Common myeloid progenitor, CD34-positive (primary cell): ENCODE measurements at regions not wholly inside any gene's neighbourhood (a gene's known extent, or its start where the extent isn't known, plus 50 kb on each side); places are given as distances from the start of the nearest gene placed in this dataset.

Experiments used
- CTCF ChIA-PET: fragments of 350-600 bp; sonication (Branson Sonifier 250); formaldehyde crosslinking; loops from one replicate; lab custom pipeline; 2021; ENCODE audit warnings: antibody characterized with exemption; lab: Charles Lee
- POLR2A ChIA-PET: fragments of 350-600 bp; sonication (Branson Sonifier 250); formaldehyde crosslinking; loops from one replicate; lab custom pipeline; 2021; ENCODE audit warnings: antibody characterized with exemption; lab: Charles Lee
- DNase-seq, 3 donors: peaks; one replicate each; pipeline versions ENCODE4 v3.0.0 to v3.0.0-alpha.2; 2013
- H3K27ac ChIP-seq, 2 experiments: 1 replicate in 1 of 2; 2 replicates in 1 of 2; pipeline ENCODE4 v1.7.0; 2013; ENCODE audit warnings: inconsistent platforms in 2 of 2, low read length in 2 of 2, mild to moderate bottlenecking in 2 of 2, low read depth in 1 of 2, moderate library complexity in 1 of 2; ENCODE audit not compliant: severe bottlenecking in 2 of 2, insufficient read depth in 1 of 2, poor library complexity in 1 of 2
- H3K27me3 ChIP-seq, 5 experiments: replicated peaks in 2 of 5; 1 replicate in 3 of 5; 2 replicates in 2 of 5; pipeline versions ENCODE4 v1.6.1 to v1.7.0; 2013; ENCODE audit warnings: low read length in 4 of 5, mild to moderate bottlenecking in 2 of 5, moderate library complexity in 2 of 5, inconsistent platforms in 1 of 5; ENCODE audit not compliant: insufficient read depth in 5 of 5, control insufficient read depth in 4 of 5
- H3K36me3 ChIP-seq, 4 experiments: 1 replicate in 2 of 4; 2 replicates in 2 of 4; pipeline versions ENCODE4 v1.6.1 to v1.7.0; 2013; ENCODE audit warnings: low read length in 3 of 4, control low read depth in 1 of 4, mild to moderate bottlenecking in 1 of 4; ENCODE audit not compliant: control insufficient read depth in 4 of 4, insufficient read depth in 4 of 4
- H3K4me1 ChIP-seq, 4 experiments: 1 replicate in 3 of 4; 2 replicates in 1 of 4; pipeline versions ENCODE4 v1.6.1 to v1.7.1; 2013; ENCODE audit warnings: low read length in 3 of 4, mild to moderate bottlenecking in 3 of 4, control low read depth in 1 of 4, inconsistent platforms in 1 of 4, moderate library complexity in 1 of 4; ENCODE audit not compliant: control insufficient read depth in 4 of 4, insufficient read depth in 4 of 4; ENCODE audit errors: control extremely low read depth in 1 of 4
- H3K4me3 ChIP-seq, 7 experiments: 1 replicate in 4 of 7; 2 replicates in 3 of 7; pipeline versions ENCODE4 v1.5.1 to v1.7.0; 2013; ENCODE audit warnings: mild to moderate bottlenecking in 7 of 7, low read length in 6 of 7, moderate library complexity in 6 of 7, inconsistent platforms in 2 of 7, low read depth in 2 of 7, control low read depth in 1 of 7; ENCODE audit not compliant: insufficient read depth in 4 of 7, control insufficient read depth in 1 of 7; ENCODE audit errors: extremely low read depth in 1 of 7
- H3K9me3 ChIP-seq, 5 experiments: 1 replicate in 4 of 5; 2 replicates in 1 of 5; pipeline versions ENCODE4 v1.6.1 to v1.7.1; 2013; ENCODE audit warnings: low read length in 4 of 5, mild to moderate bottlenecking in 2 of 5, inconsistent platforms in 1 of 5, low read depth in 1 of 5, moderate library complexity in 1 of 5; ENCODE audit not compliant: control insufficient read depth in 4 of 5, insufficient read depth in 2 of 5; ENCODE audit errors: control extremely low read depth in 1 of 5
- WGBS: methylation state at CpG from one replicate; pipeline ENCODE4 v1.1.5; 2013; ENCODE audit not compliant: insufficient coverage; 5-methylcytosine and 5-hydroxymethylcytosine counted together

- no peak overlapping the region for H3K27ac ChIP-seq
- WGBS, result 63% methylated on average over 12 of the region's 12 CpGs
- peaks cover 6 to 29% (median 17%) of the 10 kb centered on the region in 5 experiments for H3K27me3 ChIP-seq
- no peaks in the 10 kb centered on the region for H3K36me3 ChIP-seq
- CTCF ChIA-PET, result no interaction called here
- POLR2A ChIA-PET, result no interaction called here
- DNase-seq, result peak in 1 of 3 donors; percentile 11
- no peaks in the 10 kb centered on the region for H3K9me3 ChIP-seq
- H3K4me1 ChIP-seq, result peaks cover 0 to 6% (median 1%) of the 10 kb centered on the region in 4 experiments
- H3K4me3 ChIP-seq, result no peak overlapping the region
Measured at GRCh38 chr15:100759698-100760356, 119.8 kb upstream of the ALDH1A3 start.

GRCh38 chr15:100760357-100760903, 119.2 kb upstream of the ALDH1A3 start:
- POLR2A ChIA-PET, result no interaction called here
- WGBS, result 94% methylated on average over 3 of the region's 6 CpGs
- Histone ChIP-seq H3K4me3 (no peak overlapping the region), H3K27ac (no peak overlapping the region), H3K9me3 (no peaks in the 10 kb centered on the region), H3K36me3 (no peaks in the 10 kb centered on the region), H3K4me1 (peaks cover 0 to 11% (median 4%) of the 10 kb centered on the region in 4 experiments), H3K27me3 (peaks cover 6 to 29% (median 16%) of the 10 kb centered on the region in 5 experiments)
- no peak for DNase-seq
- CTCF ChIA-PET, result interaction anchor here (0.6 kb wide), 1 partner anchor 83 kb away, joined by 3 read pairs; no protein-coding TSS in a partner anchor

- H3K36me3 ChIP-seq, result no peaks in the 10 kb centered on the region
- 86% methylated on average over 9 of the region's 13 CpGs for WGBS
- no peaks in the 10 kb centered on the region for H3K9me3 ChIP-seq
- H3K27ac ChIP-seq, result no peak overlapping the region
- POLR2A ChIA-PET, result no interaction called here
- H3K27me3 ChIP-seq, result peaks cover 6 to 31% (median 18%) of the 10 kb centered on the region in 5 experiments
- peaks cover 0 to 14% (median 4%) of the 10 kb centered on the region in 4 experiments for H3K4me1 ChIP-seq
- no peak for DNase-seq
- no peak overlapping the region for H3K4me3 ChIP-seq
- CTCF ChIA-PET, result interaction anchor here (0.6 kb wide), 1 partner anchor 82 kb away, joined by 3 read pairs; no protein-coding TSS in a partner anchor
Measured at GRCh38 chr15:100761290-100761935, 118.2 kb upstream of the ALDH1A3 start.

- DNase-seq, result no peak
- CTCF ChIA-PET, result no interaction called here
- no peak overlapping the region for H3K27ac ChIP-seq
- H3K9me3 ChIP-seq, result no peaks in the 10 kb centered on the region
- 88% methylated on average over 12 of the region's 12 CpGs for WGBS
- peaks cover 0 to 14% (median 4%) of the 10 kb centered on the region in 4 experiments for H3K4me1 ChIP-seq
- H3K27me3 ChIP-seq, result peaks cover 6 to 34% (median 18%) of the 10 kb centered on the region in 5 experiments
- POLR2A ChIA-PET, result no interaction called here
- no peaks in the 10 kb centered on the region for H3K36me3 ChIP-seq
- H3K4me3 ChIP-seq, result no peak overlapping the region
Measured at GRCh38 chr15:100762289-100762688, 117.3 kb upstream of the ALDH1A3 start.

- peaks cover 6 to 34% (median 18%) of the 10 kb centered on the region in 5 experiments for H3K27me3 ChIP-seq
- CTCF ChIA-PET, result no interaction called here
- H3K36me3 ChIP-seq, result no peaks in the 10 kb centered on the region
- no peak overlapping the region for H3K27ac ChIP-seq
- POLR2A ChIA-PET, result no interaction called here
- no peak overlapping the region for H3K4me3 ChIP-seq
- 71% methylated on average over 7 of the region's 10 CpGs for WGBS
- peaks cover 0 to 14% (median 4%) of the 10 kb centered on the region in 4 experiments for H3K4me1 ChIP-seq
- no peak for DNase-seq
- H3K9me3 ChIP-seq, result no peaks in the 10 kb centered on the region
Measured at GRCh38 chr15:100762913-100763834, 116.5 kb upstream of the ALDH1A3 start.

GRCh38 chr15:100763835-100764750, 115.5 kb upstream of the ALDH1A3 start:
- POLR2A ChIA-PET, result no interaction called here
- CTCF ChIA-PET, result interaction anchor here (1.1 to 1.4 kb wide), 3 partner anchors 109 to 154 kb away, joined by 3 to 4 read pairs (median 3); no protein-coding TSS in a partner anchor
- WGBS, result 94% methylated on average over 10 of the region's 20 CpGs

More at GRCh38 chr15:100763835-100764750, 115.5 kb upstream of the ALDH1A3 start:
- Histone ChIP-seq H3K4me1 (peaks cover 0 to 14% (median 4%) of the 10 kb centered on the region in 4 experiments), H3K27me3 (peaks cover 6 to 27% (median 17%) of the 10 kb centered on the region in 5 experiments), H3K4me3 (no peak overlapping the region), H3K9me3 (no peaks in the 10 kb centered on the region), H3K27ac (no peak overlapping the region), H3K36me3 (no peaks in the 10 kb centered on the region)
- no peak for DNase-seq
